ENCODE measurements at regions not wholly inside any gene's neighbourhood (a gene's known extent, or its start where the extent isn't known, plus 50 kb on each side); places are given as distances from the start of the nearest gene placed in this dataset.

- Histone ChIP-seq H3K4me1 (ENCODE audit: control insufficient read depth in 4 of 4, insufficient read depth in 4 of 4, low read length in 3 of 4) (no peaks in the 10 kb centered on the region), H3K9ac (ENCODE audit: low read depth in 1 of 2, low read length in 2 of 2) (no peak overlapping the region), H3K27ac (ENCODE audit: low read depth in 1 of 2, low read length in 2 of 2) (no peak overlapping the region), H3K27me3 (ENCODE audit: control insufficient read depth in 4 of 4, insufficient read depth in 4 of 4, low read length in 3 of 4) (no peaks in the 10 kb centered on the region), H3K4me3 (ENCODE audit: low read depth in 1 of 3, low read length in 3 of 3) (no peak overlapping the region), H3K9me3 (ENCODE audit: control insufficient read depth in 4 of 4, low read length in 3 of 4) (peaks cover 0 to 2% (median 0%) of the 10 kb centered on the region in 4 donors), H3K36me3 (ENCODE audit: control insufficient read depth in 4 of 4, insufficient read depth in 3 of 4, low read depth in 1 of 4, low read length in 3 of 4) (no peaks in the 10 kb centered on the region)
- TF ChIP-seq YY1 (IDR thresholded peaks at IDR 0.05) (no peak), MAX (IDR thresholded peaks at IDR 0.05) (no peak), FOXA2 (IDR thresholded peaks at IDR 0.05) (no peak), JUND (IDR thresholded peaks at IDR 0.05) (no peak), NR2F2 (IDR thresholded peaks at IDR 0.05) (no peak)
- TF ChIP-seq, protein P1, sequence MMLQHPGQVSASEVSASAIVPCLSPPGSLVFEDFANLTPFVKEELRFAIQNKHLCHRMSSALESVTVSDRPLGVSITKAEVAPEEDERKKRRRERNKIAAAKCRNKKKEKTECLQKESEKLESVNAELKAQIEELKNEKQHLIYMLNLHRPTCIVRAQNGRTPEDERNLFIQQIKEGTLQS (IDR thresholded peaks at IDR 0.05) = no peak
- no peak for DNase-seq (ENCODE audit: low spot score)
These were observed 1898.9 kb downstream of the OLFM4 start for GRCh38 chr13:54927538-54927937.

DNA sequence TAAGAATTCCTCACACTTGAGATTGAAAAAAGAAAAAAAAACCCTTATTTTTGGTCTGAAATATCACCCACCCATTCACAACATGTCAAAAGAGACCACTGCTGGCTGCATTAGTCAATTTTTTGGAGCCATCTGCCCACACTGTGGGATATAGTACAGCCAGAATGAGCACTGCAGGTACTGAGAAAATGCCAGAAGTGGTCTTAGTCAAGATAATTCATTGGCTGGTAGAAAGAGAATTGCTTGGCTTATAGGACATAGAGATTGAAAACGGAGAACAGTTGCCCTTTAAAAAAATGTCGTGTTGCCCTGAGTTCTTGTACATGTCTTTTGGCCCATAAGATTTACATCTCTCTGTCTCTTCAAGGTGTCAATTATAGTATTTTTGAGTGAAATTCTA, 1899.5 kb downstream of the OLFM4 start:
- no peak overlapping the region for H3K27ac ChIP-seq (ENCODE audit: low read depth in 1 of 2, low read length in 2 of 2)
- no peak overlapping the region for H3K9ac ChIP-seq (ENCODE audit: low read depth in 1 of 2, low read length in 2 of 2)
- no peaks in the 10 kb centered on the region for H3K4me1 ChIP-seq (ENCODE audit: control insufficient read depth in 4 of 4, insufficient read depth in 4 of 4, low read length in 3 of 4)
- WGBS = 77% methylated on average over 2 of the region's 2 CpGs
- TF ChIP-seq REST (IDR thresholded peaks at IDR 0.05) = no peak
- no peak for TF ChIP-seq NR2F2 (IDR thresholded peaks at IDR 0.05)
- TF ChIP-seq ZBTB33 (IDR thresholded peaks at IDR 0.05) = no peak
- TF ChIP-seq SP1 (IDR thresholded peaks at IDR 0.05) = no peak
- no peak for TF ChIP-seq RAD21 (IDR thresholded peaks at IDR 0.05)
- no peak for TF ChIP-seq FOXA1 (IDR thresholded peaks at IDR 0.05)
- TF ChIP-seq MAX (IDR thresholded peaks at IDR 0.05) = no peak
- TF ChIP-seq HNF4A (conservative IDR thresholded peaks at IDR 0.05) = no peak
- no peak for TF ChIP-seq RXRA (IDR thresholded peaks at IDR 0.05)
- TF ChIP-seq GABPA (IDR thresholded peaks at IDR 0.05 in 1 of 2, conservative IDR thresholded peaks at IDR 0.05 in 1 of 2) = no peak
- no peak for TF ChIP-seq FOXA2 (IDR thresholded peaks at IDR 0.05)
- TF ChIP-seq HNF4G (IDR thresholded peaks at IDR 0.05) = no peak
- TF ChIP-seq, protein P1 (IDR thresholded peaks at IDR 0.05) = no peak
- no peak for TF ChIP-seq EGR1 (IDR thresholded peaks at IDR 0.05; ENCODE audit: low read depth in 2 of 2)
- TF ChIP-seq JUND (IDR thresholded peaks at IDR 0.05) = no peak
- no peak for TF ChIP-seq TAF1 (conservative IDR thresholded peaks at IDR 0.05)
- no peak for TF ChIP-seq YY1 (IDR thresholded peaks at IDR 0.05)
- H3K9me3 ChIP-seq (ENCODE audit: control insufficient read depth in 4 of 4, low read length in 3 of 4) = peaks cover 0 to 2% (median 0%) of the 10 kb centered on the region in 4 donors
- no peaks in the 10 kb centered on the region for H3K27me3 ChIP-seq (ENCODE audit: control insufficient read depth in 4 of 4, insufficient read depth in 4 of 4, low read length in 3 of 4)
- H3K36me3 ChIP-seq (ENCODE audit: control insufficient read depth in 4 of 4, insufficient read depth in 3 of 4, low read depth in 1 of 4, low read length in 3 of 4) = no peaks in the 10 kb centered on the region
- H3K4me3 ChIP-seq (ENCODE audit: low read depth in 1 of 3, low read length in 3 of 3) = no peak overlapping the region
- no peak for DNase-seq (ENCODE audit: low spot score)
